Prostate gland (tissue), 2 donors: ENCODE measurements at regions not wholly inside any gene's neighbourhood (a gene's known extent, or its start where the extent isn't known, plus 50 kb on each side); places are given as distances from the start of the nearest gene placed in this dataset.

Experiments used
- CTCF ChIP-seq, 4 experiments: fragments of 200-600 bp in 2 of 4; fragments of 450-650 bp in 2 of 4; sonication (generic) in 2 of 4; IDR thresholded peaks; 1 replicate in 3 of 4; 2 replicates in 1 of 4; pipeline ENCODE4 v1.5.1; 2016 to 2019; ENCODE audit warnings: antibody characterized with exemption in 4 of 4, mild to moderate bottlenecking in 2 of 4, moderate library complexity in 2 of 4
- POLR2A ChIP-seq: fragments of 450-650 bp; IDR thresholded peaks from one replicate; pipeline ENCODE4 v1.6.1; 2016; ENCODE audit warnings: antibody characterized with exemption, mild to moderate bottlenecking
- POLR2AphosphoS5 ChIP-seq: sonication (generic); formaldehyde crosslinking; IDR thresholded peaks from one replicate; pipeline ENCODE4 v1.6.1; 2017; ENCODE audit warnings: antibody characterized with exemption

DNA sequence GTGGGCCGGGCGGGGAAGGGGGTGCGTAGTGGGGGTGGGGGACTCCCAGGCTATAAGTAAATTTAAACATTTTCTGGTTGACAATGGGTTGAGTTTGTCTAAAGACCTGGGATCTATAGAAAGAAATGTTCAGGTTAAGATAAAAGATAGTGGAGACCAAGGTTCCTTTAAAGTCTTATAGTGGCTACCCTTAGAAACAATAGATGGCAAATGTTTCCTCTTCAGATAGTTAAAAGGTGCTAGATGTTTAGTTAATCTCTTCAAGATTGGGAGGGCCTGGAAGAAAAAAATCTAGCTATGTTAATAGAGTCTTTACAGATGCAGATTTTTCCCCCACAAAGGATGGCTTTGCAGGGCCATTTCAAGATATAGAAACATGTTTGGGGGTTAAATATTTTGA is 446.4 kb upstream of the FKBP1C start:
- TF ChIP-seq POLR2AphosphoS5 (no peak), POLR2A (no peak), CTCF (IDR thresholded peaks at IDR 0.05) (no peak)
